Stimulated activated CD8-positive, alpha-beta memory T cell treated with anti-CD3 and anti-CD28 coated beads, Interleukin-7, amount 100 ng/mL, for 48 hours (primary cell): ENCODE measurements at regions not wholly inside any gene's neighbourhood (a gene's known extent, or its start where the extent isn't known, plus 50 kb on each side); places are given as distances from the start of the nearest gene placed in this dataset.
"Not testable (repeated sequence)": the region's sequence is repeated elsewhere in the genome, so short reads cannot be mapped to it uniquely, and the experiment has no call there.

Source experiments
- DNase-seq, 2 donors: peaks; one replicate each; pipeline ENCODE4 v3.0.0-alpha.2; 2020; ENCODE audit warnings: low read depth in 1 of 2; ENCODE audit errors: extremely low read depth in 1 of 2

DNA sequence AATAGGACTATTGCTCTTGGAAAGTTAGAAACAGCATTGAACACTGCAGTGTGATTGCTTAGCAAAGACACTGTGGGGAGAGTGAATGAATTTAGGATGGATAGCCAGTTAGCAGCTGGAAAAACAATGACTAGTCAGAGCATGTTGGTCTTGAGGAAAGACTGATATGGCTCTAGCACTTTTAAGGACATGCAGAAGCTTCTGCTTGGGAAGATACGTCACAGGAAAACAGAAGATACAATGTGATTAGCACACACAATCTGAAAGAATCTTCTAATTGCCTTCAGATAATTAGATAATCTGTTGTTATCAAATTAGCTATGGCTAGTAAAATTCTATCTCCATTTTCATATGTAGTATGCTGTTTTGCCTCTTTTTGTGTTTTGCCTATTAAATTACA is 530.7 kb upstream of the CHORDC1 start:
- no peak for DNase-seq

DNA sequence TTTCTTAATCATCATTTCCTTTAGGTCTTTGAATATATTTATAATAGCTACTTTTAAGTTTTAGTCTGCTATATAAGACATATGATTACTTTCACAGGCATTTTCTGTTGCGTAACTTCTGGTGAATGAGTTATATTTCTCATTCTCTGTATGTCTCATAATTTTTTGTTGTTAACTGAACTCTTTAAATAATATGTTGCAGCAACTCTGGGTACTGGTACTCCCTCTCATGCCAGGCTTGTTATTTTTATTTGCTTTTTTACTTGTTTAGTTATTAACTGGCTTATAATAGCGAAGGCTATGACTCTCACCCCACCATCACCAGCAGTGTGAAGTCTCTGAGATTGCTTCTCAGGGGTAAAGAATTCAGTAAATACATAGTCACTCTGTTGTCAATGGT is 524.2 kb upstream of the CHORDC1 start:
- no peak for DNase-seq

GRCh38 chr11:90744169-90744568 is 521.3 kb upstream of the CHORDC1 start:
- no peak for DNase-seq

DNA sequence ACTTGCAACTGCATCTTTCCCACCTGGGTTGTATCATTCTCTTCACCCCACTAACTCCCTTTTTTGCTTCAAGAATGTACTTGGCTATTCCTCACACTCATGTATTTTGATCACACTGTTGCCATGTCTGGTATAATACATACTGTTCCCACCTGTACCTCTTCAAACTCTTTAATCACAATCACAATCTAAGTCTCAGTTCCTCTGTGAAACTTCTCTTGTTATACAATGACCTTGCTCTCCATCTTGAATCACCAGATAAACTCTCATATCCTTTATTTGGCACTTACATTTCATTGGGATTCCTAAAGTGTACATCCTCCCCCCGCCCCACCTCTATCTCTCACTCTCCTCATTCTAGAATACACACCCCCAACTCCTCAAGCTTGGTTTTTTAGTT is 516.0 kb upstream of the CHORDC1 start:
- no peak for DNase-seq

DNA sequence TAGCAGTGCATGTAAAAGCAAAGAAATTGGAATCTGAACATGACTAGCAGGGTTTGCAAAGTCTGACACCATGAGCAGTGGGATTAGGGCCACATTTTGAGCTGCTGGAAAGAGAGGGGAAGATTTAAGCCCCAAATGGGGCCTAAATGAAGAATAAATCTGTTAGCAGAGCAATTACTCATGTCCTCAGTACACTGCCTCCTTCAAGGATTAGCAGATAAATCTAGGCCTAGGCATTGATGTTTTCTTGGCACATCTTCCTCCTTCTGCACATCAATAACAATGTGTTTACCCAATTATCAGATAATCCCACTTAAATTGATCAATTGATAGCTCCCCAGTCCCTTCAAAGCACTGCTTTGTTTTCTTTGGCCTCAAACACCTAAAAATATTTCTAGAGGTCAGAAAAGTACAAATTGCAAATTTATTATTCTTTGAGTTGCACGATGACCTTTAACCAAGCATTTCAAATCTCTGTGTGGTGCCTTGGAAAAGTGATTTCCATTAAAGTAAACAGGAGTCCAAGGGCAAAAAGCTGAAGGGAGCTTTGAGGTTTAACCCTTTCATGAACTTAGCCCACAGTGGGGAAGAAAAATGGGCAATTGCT is 514.7 kb upstream of the CHORDC1 start:
- no peak for DNase-seq

DNA sequence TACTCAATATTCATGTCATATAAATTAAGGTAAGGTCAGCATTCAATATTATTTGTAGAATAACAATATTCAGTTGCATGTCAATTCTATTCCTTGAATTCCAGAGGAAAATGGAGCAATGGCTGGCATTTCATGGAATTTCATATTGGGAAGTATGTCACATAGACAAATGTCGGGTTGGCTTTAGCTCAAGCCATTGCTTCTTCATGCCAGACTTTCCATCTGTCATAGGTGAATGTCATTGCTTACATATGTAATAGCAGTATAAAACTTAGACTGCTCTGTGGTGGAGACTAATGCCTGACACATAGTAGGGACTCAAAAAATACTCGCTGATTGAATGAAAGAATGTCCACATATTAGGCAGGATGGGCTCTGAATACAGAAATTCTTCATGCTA is 509.6 kb upstream of the CHORDC1 start:
- no peak for DNase-seq

GRCh38 chr11:90723475-90723874 is 500.6 kb upstream of the CHORDC1 start:
- no peak for DNase-seq

DNA sequence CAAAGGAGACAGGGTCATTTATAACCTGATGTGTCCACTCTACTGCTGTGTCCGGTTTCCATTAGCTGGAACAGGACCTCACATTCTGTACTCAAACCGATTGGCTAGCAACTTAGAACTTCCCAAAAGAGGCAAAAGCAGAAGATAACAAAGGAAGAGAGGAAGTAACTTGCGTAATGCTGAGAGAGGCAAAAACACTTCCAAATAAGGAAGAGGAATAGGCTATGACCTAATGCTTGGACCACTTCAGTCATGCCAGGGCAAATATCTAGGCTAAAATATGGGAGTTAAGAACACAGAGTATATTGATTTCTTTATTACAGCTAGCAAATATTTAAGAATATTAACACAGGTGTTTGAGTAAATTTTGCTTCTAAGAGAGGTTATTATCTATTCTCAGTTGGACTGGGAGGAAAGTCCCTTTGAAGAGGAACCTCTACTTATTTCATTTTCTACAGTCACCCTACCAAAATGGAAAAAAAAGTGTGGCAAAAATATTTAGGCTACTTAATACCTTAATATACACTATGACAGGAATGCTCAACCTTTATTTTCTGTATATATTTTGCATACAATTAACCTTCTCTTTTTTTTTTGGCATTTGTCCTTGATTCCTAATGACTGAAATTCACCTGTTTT is 499.8 kb upstream of the CHORDC1 start:
- no peak for DNase-seq

DNA sequence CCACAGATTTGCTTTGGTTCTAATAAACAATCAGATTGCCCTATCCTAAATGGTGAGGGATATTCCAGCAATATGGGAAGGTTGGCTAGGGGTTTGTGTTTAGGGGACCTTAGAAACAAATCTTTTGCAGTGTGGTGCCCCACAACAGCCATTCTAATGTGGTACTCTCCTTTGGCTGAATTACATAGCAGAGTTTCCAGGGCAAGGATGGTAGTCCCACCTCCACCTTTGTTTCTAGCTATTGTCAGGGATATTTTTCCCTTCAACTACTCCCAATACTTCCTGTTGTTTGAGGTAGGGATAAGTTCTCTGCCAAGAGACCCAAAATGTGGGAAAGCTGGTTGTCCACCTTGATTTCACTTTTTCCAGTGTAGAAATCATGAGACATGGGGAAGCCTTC is 494.7 kb upstream of the CHORDC1 start:
- DNase-seq = no peak

GRCh38 chr11:90705661-90706060 is 482.8 kb upstream of the CHORDC1 start:
- no peak for DNase-seq

GRCh38 chr11:90704510-90704909 is 481.7 kb upstream of the CHORDC1 start:
- DNase-seq = no peak

- DNase-seq = no peak
Measured at GRCh38 chr11:90701716-90702115, 478.9 kb upstream of the CHORDC1 start.

GRCh38 chr11:90700789-90701439 is 478.1 kb upstream of the CHORDC1 start:
- no peak for DNase-seq

DNA sequence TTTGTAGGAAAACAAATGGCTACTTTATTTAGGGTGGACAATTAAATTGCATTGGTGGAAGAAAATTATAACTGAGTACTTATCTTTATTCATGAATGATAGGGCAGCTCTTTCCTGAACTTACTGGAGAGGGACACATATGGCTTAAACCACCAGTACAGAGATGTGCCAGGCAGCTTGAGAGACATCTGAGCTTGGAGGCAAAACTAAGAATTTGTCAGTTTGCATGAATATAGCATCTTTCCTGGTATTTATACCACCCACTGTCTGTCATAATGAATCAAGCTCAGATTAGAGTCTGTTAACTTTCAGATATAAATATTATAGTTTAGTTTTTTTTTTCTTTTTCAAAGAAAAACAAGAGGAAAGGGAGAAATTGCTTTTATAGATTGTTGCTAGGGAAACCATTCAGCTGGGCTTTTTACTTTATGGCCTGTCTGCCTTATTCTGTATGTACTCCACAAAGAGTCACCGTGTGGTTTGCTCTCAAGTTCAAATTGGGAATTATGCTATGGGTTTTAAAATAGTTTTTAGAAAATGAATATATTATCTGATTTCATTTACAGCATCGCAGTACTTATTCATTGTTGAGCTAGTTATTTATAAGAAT is 477.0 kb upstream of the CHORDC1 start:
- no peak for DNase-seq

GRCh38 chr11:90698238-90698637 is 475.4 kb upstream of the CHORDC1 start:
- no peak for DNase-seq

GRCh38 chr11:90675496-90675895 is 452.6 kb upstream of the CHORDC1 start:
- not testable (repeated sequence) for DNase-seq

DNA sequence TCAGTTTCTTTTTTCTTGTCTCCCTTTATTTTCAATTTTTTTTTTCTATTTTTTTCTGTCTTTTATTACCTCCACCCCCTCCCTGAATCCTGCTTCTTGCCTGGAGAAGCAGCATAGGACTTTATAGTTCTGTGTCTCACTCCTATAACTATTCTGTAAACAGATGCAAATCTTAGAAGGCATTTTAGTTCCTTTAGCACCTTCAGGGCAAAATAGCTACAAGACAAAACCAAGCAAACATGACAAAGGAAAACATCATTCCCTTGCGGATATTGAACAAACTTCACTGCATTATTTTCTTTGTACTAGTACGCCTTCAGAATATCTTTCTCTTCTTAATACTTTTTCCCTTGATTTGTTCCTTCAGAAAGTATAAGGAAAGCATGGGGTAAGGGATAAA is 446.2 kb upstream of the CHORDC1 start:
- DNase-seq = no peak

GRCh38 chr11:90668502-90668901 is 445.7 kb upstream of the CHORDC1 start:
- no peak for DNase-seq

GRCh38 chr11:90661233-90661632 is 438.4 kb upstream of the CHORDC1 start:
- no peak for DNase-seq

DNA sequence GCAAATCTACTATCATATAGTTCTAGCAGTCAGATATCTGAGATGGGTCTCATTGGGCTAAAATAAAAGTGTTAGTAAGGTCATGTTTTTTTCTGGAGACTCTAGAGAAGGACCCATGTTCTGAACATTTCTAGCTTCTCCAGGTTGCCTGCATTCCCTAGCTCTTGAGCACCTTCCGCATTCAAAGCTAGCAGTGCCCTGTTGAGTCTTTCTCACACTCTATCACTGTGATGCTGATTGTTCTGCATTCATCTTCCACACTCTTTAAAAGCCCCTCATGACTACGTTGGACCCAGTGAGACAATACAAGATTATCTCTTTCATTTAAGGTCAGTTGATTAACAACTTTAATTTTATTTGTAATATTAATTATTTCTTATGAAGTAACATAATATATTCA is 433.3 kb upstream of the CHORDC1 start:
- no peak for DNase-seq

GRCh38 chr11:90650153-90650552 is 427.3 kb upstream of the CHORDC1 start:
- DNase-seq = no peak

GRCh38 chr11:90646706-90647105 is 423.9 kb upstream of the CHORDC1 start:
- no peak for DNase-seq
